Keratinocyte (primary cell): ENCODE measurements at regions not wholly inside any gene's neighbourhood (a gene's known extent, or its start where the extent isn't known, plus 50 kb on each side); places are given as distances from the start of the nearest gene placed in this dataset.

Experiments
- EZH2 ChIP-seq: IDR thresholded peaks from one replicate; pipeline ENCODE4 v1.6.1; 2012; ENCODE audit warnings: inconsistent platforms, mild to moderate bottlenecking, low read length, moderate library complexity
- TF ChIP-seq, protein P1 (sequence below), 3 experiments: IDR thresholded peaks in 1 of 3; conservative IDR thresholded peaks in 1 of 3; optimal IDR thresholded peaks in 1 of 3; 2 replicates in 2 of 3; 3 replicates in 1 of 3; pipeline versions ENCODE3 to v1.5.1; 2011; ENCODE audit warnings: low read length in 3 of 3, mild to moderate bottlenecking in 3 of 3, moderate library complexity in 2 of 3, control low read depth in 1 of 3, inconsistent platforms in 1 of 3; ENCODE audit not compliant: insufficient read depth in 2 of 3; ENCODE audit errors: extremely low read depth in 1 of 3

DNA sequence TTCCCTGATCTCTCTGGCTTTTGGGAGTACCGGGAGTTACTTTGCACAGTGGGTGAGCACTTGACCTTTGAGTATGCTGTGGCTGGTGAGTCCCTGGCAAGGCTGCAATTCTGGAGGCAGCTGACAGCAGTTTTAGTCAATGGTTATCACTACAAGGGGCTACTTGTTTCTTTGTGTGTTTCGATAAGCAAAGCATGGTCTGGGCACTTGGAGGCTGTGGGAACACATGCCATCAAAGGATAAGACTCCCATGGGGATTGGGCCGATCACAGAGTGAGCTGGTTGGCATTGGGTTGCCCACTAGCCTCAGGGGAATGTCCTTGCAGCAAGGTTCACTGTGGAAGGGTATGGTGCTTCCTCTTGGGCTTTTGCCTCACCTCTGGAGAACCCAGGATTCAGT lies 208.2 kb downstream of the SNX13 start:
- TF ChIP-seq, protein P1, sequence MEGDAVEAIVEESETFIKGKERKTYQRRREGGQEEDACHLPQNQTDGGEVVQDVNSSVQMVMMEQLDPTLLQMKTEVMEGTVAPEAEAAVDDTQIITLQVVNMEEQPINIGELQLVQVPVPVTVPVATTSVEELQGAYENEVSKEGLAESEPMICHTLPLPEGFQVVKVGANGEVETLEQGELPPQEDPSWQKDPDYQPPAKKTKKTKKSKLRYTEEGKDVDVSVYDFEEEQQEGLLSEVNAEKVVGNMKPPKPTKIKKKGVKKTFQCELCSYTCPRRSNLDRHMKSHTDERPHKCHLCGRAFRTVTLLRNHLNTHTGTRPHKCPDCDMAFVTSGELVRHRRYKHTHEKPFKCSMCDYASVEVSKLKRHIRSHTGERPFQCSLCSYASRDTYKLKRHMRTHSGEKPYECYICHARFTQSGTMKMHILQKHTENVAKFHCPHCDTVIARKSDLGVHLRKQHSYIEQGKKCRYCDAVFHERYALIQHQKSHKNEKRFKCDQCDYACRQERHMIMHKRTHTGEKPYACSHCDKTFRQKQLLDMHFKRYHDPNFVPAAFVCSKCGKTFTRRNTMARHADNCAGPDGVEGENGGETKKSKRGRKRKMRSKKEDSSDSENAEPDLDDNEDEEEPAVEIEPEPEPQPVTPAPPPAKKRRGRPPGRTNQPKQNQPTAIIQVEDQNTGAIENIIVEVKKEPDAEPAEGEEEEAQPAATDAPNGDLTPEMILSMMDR (optimal IDR thresholded peaks at IDR 0.05 in 1 of 3, IDR thresholded peaks at IDR 0.05 in 1 of 3, conservative IDR thresholded peaks at IDR 0.05 in 1 of 3; ENCODE audit: extremely low read depth in 1 of 3, insufficient read depth in 2 of 3, low read length in 3 of 3): no peak
- TF ChIP-seq EZH2: no peak
